H4 (cell line): ENCODE measurements at regions not wholly inside any gene's neighbourhood (a gene's known extent, or its start where the extent isn't known, plus 50 kb on each side); places are given as distances from the start of the nearest gene placed in this dataset.

Source experiments
- DNase-seq: peaks from one replicate; pipeline ENCODE4 v3.0.0-alpha.2; 2015; ENCODE audit warnings: low spot score

- no peak for DNase-seq
These were observed 437.6 kb downstream of the GPM6A start for GRCh38 chr4:175374459-175374858.

- DNase-seq, result no peak
These were observed 435.6 kb downstream of the GPM6A start for GRCh38 chr4:175376287-175376977.

GRCh38 chr4:175377203-175377602 is 434.9 kb downstream of the GPM6A start:
- DNase-seq, result no peak

DNA sequence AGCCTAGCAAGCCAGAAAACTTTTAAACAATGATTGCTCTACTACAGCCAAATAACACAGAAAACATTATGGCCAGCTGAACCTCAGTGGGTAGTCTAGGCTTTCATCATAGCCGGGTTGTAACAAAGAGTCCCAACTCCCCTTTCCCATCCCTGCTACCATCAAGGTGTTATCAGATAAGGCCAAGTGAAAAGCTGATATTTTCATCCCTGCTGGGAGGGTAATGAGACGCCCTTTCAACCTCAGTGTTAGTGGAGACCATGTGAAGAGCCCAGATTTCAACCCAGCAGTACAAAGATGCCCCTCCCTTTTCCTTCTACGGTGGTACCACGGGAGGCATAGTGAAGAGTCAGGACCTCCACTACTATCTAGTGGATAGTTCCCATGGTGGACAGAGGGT is 433.7 kb downstream of the GPM6A start:
- DNase-seq, result no peak

DNA sequence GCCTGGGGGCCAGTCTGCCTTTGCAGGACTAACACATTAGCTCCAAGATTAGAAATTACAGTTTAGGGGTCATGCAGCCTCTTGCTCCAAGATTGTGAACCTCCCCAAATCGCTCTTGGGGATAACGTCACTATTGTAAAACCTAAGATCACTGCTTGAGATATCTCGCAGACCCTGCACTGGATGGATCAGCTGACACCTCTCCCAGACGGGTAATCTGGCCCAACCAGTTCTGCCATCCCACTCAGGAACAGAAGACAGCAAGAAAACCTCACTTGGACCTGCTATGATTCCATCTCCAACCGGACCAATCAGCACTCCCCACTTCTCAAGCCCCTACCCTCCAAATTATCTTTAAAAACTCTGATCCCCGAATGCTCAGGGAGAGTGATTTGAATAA is 431.2 kb downstream of the GPM6A start:
- no peak for DNase-seq

GRCh38 chr4:175385797-175386196 is 426.3 kb downstream of the GPM6A start:
- no peak for DNase-seq

- DNase-seq, result no peak
These were observed 425.1 kb downstream of the GPM6A start for GRCh38 chr4:175386776-175387507.

GRCh38 chr4:175394208-175394607 is 417.9 kb downstream of the GPM6A start:
- no peak for DNase-seq

DNA sequence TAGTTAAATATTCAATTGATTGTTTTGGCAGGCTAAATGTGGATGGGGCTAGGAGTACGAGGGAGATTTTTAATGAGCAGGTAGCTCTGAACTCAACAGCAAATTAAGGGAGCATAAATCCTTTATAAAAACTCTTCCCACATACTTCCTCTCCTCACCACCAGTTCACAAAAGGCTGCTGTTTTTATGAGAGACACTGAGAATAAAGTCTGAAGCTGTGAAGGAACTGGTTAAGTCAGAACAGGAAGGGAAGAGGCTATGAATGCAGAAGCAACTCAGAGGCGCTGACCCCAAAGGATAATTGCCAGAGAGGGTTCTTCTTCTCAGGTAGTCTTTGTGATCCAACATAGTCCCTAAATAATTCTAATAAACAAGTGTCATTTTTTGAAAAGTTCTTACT is 406.1 kb downstream of the GPM6A start:
- no peak for DNase-seq

- no peak for DNase-seq
These were observed 404.1 kb downstream of the GPM6A start for GRCh38 chr4:175407926-175408325.

GRCh38 chr4:175411251-175411650 is 400.8 kb downstream of the GPM6A start:
- no peak for DNase-seq

GRCh38 chr4:175412161-175412560 is 399.9 kb downstream of the GPM6A start:
- DNase-seq, result no peak

- DNase-seq, result peak; percentile 35
These were observed 399.3 kb downstream of the GPM6A start for GRCh38 chr4:175412746-175413145.

DNA sequence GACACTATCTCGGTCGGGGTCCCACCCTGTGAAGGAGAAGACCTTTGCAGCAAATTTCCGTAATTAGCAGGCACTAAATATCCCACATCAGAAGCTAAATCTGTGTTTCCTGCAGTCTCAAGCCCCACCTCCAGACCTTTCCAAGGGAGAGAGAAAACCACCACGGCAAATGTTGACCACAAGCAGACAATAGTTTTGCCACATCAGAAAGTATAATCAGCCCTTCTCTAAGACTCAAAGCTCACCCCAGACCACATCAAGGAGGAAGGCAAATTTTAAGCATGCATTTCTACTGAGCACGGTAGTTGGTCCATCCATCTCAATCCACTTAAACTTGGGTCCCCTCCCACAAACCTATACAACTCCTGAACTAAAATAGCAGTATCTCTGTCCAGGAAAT is 398.5 kb downstream of the GPM6A start:
- DNase-seq, result peak; percentile 84

- DNase-seq, result no peak
These were observed 397.5 kb downstream of the GPM6A start for GRCh38 chr4:175414602-175415001.

DNA sequence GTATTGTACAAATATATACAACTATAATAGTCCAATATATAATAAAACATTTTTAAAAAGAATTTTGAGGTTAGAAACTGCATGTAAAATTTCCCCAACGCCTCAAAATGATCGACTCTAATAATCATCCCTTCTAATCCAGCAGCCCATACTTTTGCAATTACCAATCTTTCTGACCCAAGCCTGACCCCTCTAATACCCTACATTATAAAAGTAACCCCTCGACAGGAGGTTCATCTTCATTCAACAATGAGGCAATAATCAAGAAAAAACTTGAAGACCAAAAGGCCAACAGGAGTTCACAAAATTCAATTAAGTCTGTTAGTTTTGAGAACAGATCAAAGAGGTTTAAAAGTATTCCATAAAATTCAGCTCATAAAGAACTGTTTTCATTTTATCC is 393.5 kb downstream of the GPM6A start:
- DNase-seq, result no peak

GRCh38 chr4:175419236-175419718 is 392.8 kb downstream of the GPM6A start:
- peak; percentile 77 for DNase-seq

GRCh38 chr4:175421506-175421905 is 390.6 kb downstream of the GPM6A start:
- DNase-seq, result peak; percentile 51

DNA sequence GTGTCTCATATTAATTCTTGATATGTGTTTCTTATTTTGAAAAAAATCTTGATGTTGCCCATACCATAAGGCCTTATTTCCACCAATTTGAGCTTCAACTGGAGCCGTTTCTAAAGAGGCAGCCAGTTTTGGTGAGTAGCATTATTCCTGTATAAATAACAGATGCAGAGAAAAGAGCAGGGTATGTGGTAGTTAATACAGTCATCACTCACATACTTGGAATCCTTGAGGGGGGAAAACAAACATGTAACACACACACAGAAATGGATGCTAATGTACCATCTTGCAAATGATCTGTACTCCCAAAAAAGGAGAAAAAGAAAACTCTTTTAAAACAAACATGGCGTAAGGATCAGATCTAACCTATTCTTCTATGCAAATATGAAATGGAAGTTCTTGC is 389.7 kb downstream of the GPM6A start:
- no peak for DNase-seq

DNA sequence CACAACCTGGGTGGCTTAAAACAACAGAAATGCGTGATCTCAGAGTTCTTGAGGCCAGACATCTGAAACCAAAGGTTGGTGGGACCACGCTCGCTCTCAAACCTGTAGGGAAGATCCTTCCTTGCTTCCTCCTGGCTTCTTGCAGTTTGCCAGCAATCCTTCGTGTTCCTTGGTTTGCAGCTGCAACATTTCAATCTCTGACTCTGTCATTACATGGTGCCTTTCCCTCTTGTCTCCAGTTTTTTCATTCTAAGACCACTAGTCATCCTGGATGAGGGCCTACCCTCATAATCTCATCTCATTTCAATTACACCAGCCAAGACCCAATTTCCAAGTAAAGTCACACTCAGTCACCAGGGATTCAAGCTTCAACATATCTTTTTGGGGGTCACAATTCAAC is 388.0 kb downstream of the GPM6A start:
- no peak for DNase-seq

DNA sequence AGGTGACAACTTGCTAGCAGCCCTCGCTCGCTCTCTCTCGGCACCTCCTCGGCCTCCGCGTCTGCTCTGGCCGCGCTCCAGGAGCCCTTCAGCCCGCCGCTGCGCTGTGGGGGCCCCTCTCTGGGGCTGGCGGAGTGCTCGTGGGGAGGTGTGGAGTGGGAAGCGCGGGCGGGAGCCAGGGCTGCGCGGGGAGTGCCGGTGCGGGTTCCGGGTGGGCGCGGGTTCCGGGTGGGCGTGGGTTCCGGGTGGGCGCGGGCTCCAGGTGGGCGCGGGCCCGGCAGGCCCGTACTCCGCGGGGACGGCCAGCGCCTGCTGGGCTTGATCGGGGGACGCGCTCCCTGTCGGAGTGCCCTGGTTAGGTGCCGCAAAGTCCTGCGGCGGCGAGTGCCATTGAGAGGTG is 384.3 kb downstream of the GPM6A start:
- no peak for DNase-seq

- DNase-seq, result no peak
These were observed 380.4 kb downstream of the GPM6A start for GRCh38 chr4:175431694-175432093.

- peak; percentile 99 for DNase-seq
These were observed 376.7 kb downstream of the GPM6A start for GRCh38 chr4:175435381-175435783.
